K562 (cell line): ENCODE measurements at regions not wholly inside any gene's neighbourhood (a gene's known extent, or its start where the extent isn't known, plus 50 kb on each side); places are given as distances from the start of the nearest gene placed in this dataset.

Experiments used
- ATAC-seq: fragments of 200-7000 bp; cut with Tn5 transposase; 3 replicates; pipeline ENCODE4 v1.9.1; 2020; ENCODE audit warnings: moderate library complexity
- BruUV-seq: library from RNA; stranded (reverse); fragments of 400-500 nt; replicated peaks from 2 replicates; lab custom pipeline; 2021; lab: Mats Ljungman, UMichigan
- CTCF ChIA-PET: fragments of 300-600 bp; formaldehyde crosslinking; extraction: SDS; loops from one replicate; lab custom pipeline; 2021; ENCODE audit warnings: low intra/inter-chr PET ratio; lab: Yijun Ruan, JAX
- POLR2A ChIA-PET: fragments of 300-600, 350-650 bp; sonication (Branson Sonifier 250); formaldehyde crosslinking; extraction: SDS; loops from one replicate; lab custom pipeline; 2021; ENCODE audit warnings: antibody characterized with exemption, inconsistent platforms; lab: Yijun Ruan, JAX
- DNase-seq, 4 experiments: peaks; one replicate each; pipeline versions ENCODE4 v3.0.0 to v3.0.0-alpha.2; 2011 to 2018; ENCODE audit warnings: low spot score in 3 of 4, mixed read lengths in 3 of 4; ENCODE audit errors: extremely low read depth in 1 of 4
- FAIRE-seq: peaks from 2 replicates; lab custom pipeline; 2011; peaks lifted over from hg19 to GRCh38; lab: Jason Lieb, UNC
- H2AFZ ChIP-seq: 2 replicates; pipeline ENCODE4 v1.6.0; 2011; ENCODE audit warnings: low read depth, low read length, control low read depth, inconsistent platforms
- H3K27ac ChIP-seq: fragments of 200-600 bp; 3 replicates; pipeline ENCODE4 v1.8.0; 2011; ENCODE audit warnings: low read depth, mild to moderate bottlenecking, control low read depth, inconsistent platforms, low read length, moderate library complexity, mixed read lengths; ENCODE audit errors: extremely low read depth
- H3K27me3 ChIP-seq, 2 experiments: fragments of 300-600 bp in 1 of 2; 2 replicates in 1 of 2; 3 replicates in 1 of 2; pipeline versions ENCODE4 v1.6.0 to v1.8.0; 2011; ENCODE audit warnings: inconsistent platforms in 2 of 2, low read length in 2 of 2, mild to moderate bottlenecking in 1 of 2, mixed read lengths in 1 of 2, moderate library complexity in 1 of 2; ENCODE audit not compliant: control insufficient read depth in 2 of 2, insufficient read depth in 2 of 2
- H3K36me3 ChIP-seq: fragments of 300-600 bp; 3 replicates; pipeline ENCODE4 v1.8.0; 2011; ENCODE audit warnings: mild to moderate bottlenecking, low read length, inconsistent platforms; ENCODE audit not compliant: control insufficient read depth, insufficient read depth
- H3K4me1 ChIP-seq, 2 experiments: fragments of 200-600 bp in 1 of 2; replicated peaks in 1 of 2; 2 replicates in 1 of 2; 3 replicates in 1 of 2; pipeline versions ENCODE4 v1.5.1 to v1.8.0; 2011; ENCODE audit warnings: inconsistent platforms in 2 of 2, low read length in 2 of 2, mild to moderate bottlenecking in 1 of 2, mixed read lengths in 1 of 2, moderate library complexity in 1 of 2; ENCODE audit not compliant: control insufficient read depth in 2 of 2, insufficient read depth in 2 of 2
- H3K4me2 ChIP-seq: 2 replicates; pipeline ENCODE4 v1.6.1; 2011; ENCODE audit warnings: low read length, control low read depth, inconsistent platforms, mixed read lengths; ENCODE audit not compliant: insufficient read depth
- H3K4me3 ChIP-seq: fragments of 200-600 bp; sonication (generic), shearing (Covaris generic); 2 replicates; pipeline ENCODE4 v1.5.1; 2016; ENCODE audit warnings: control low read depth, inconsistent platforms
- H3K79me2 ChIP-seq: fragments of 200-600 bp; 3 replicates; pipeline ENCODE4 v1.8.0; 2011; ENCODE audit warnings: low read length, inconsistent platforms; ENCODE audit not compliant: control insufficient read depth, insufficient read depth
- H3K9ac ChIP-seq, 2 experiments: 2 replicates each; pipeline versions ENCODE4 v1.6.0 to v1.6.1; 2011; ENCODE audit warnings: low read depth in 2 of 2, low read length in 2 of 2, control low read depth in 1 of 2, inconsistent platforms in 1 of 2, mild to moderate bottlenecking in 1 of 2, mixed read lengths in 1 of 2; ENCODE audit not compliant: insufficient read depth in 1 of 2
- H3K9me1 ChIP-seq: one replicate; pipeline ENCODE4 v1.6.0; 2011; ENCODE audit warnings: inconsistent platforms, mild to moderate bottlenecking, low read length, moderate library complexity; ENCODE audit not compliant: control insufficient read depth, insufficient read depth
- H3K9me3 ChIP-seq: replicated peaks from 2 replicates; pipeline ENCODE4 v1.5.1; 2011; ENCODE audit warnings: low read depth, low read length, inconsistent platforms; ENCODE audit not compliant: control insufficient read depth, insufficient read depth
- H4K20me1 ChIP-seq: replicated peaks from 2 replicates; pipeline ENCODE4 v1.6.1; 2011; ENCODE audit warnings: low read length, inconsistent platforms, mixed read lengths; ENCODE audit not compliant: control insufficient read depth, insufficient read depth
- FOXJ3 ChIP-seq: sonication (generic); formaldehyde crosslinking; IDR thresholded peaks from 2 replicates; pipeline ENCODE4 v1.4.0; 2020; ENCODE audit warnings: mild to moderate bottlenecking, missing genetic modification reagents
- PKNOX1 ChIP-seq: fragments of 450-650 bp; IDR thresholded peaks from 2 replicates; pipeline ENCODE4 v1.6.1; 2016
- PRMT5 ChIP-seq: sonication (generic); formaldehyde crosslinking; IDR thresholded peaks from 2 replicates; pipeline ENCODE4 v1.5.0; 2020; ENCODE audit warnings: missing genetic modification reagents
- ZBTB9 ChIP-seq: fragments of 450-650 bp; formaldehyde crosslinking; IDR thresholded peaks from 2 replicates; pipeline ENCODE4 v1.4.0; 2020; ENCODE audit warnings: mild to moderate bottlenecking, moderate library complexity
- ZNF77 ChIP-seq: fragments of 250-450 bp; sonication (Bioruptor Pico); IDR thresholded peaks from 2 replicates; pipeline ENCODE4 v1.5.0; 2020
- WGBS: fragments of 100-300 bp; shearing (Covaris generic); methylation state at CpG from one replicate; pipeline ENCODE4 v1.1.6; 2016; ENCODE audit warnings: low coverage, mixed read lengths; ENCODE audit not compliant: insufficient coverage; ENCODE audit errors: missing lambda C conversion rate; 5-methylcytosine and 5-hydroxymethylcytosine counted together
- in situ Hi-C: fragments of 300-500 bp; cut with MboI; formaldehyde crosslinking; loops from 4 replicates; pipeline ENCODE4 v1.15.0; 2018; ENCODE audit warnings: inconsistent platforms, mixed read lengths
- intact Hi-C: fragments of 100-400 bp; cut with micrococcal nuclease; formaldehyde crosslinking; loops from 2 replicates; pipeline ENCODE4 v1.14.2; 2022

- no peak overlapping the region for H3K4me3 ChIP-seq
- H3K27ac ChIP-seq = no peak overlapping the region
- ATAC-seq (no peak), FAIRE-seq (no peak), DNase-seq (no peak)
- 0% methylated on average over 2 of the region's 2 CpGs for WGBS
- BruUV-seq = no TSS peak
- H3K9me3 ChIP-seq = no peaks in the 10 kb centered on the region
- H2AFZ ChIP-seq = no peak overlapping the region
- H3K4me1 ChIP-seq = no peaks in the 10 kb centered on the region
- in situ Hi-C loops = no loop called here
- POLR2A ChIA-PET = interaction anchor here (0.7 kb wide), 1 partner anchor 84 kb away, joined by 3 read pairs; no protein-coding TSS in a partner anchor
- H4K20me1 ChIP-seq = no peaks in the 10 kb centered on the region
- no peaks in the 10 kb centered on the region for H3K36me3 ChIP-seq
- CTCF ChIA-PET = no interaction called here
- intact Hi-C loops = no loop called here
- H3K9ac ChIP-seq = no peak overlapping the region
- H3K4me2 ChIP-seq = no peak overlapping the region
- no peaks in the 10 kb centered on the region for H3K27me3 ChIP-seq
- H3K79me2 ChIP-seq = no peaks in the 10 kb centered on the region
- no peaks in the 10 kb centered on the region for H3K9me1 ChIP-seq
- TF ChIP-seq ZBTB9 = no peak
- no peak for TF ChIP-seq FOXJ3 (CRISPR knock-in tag)
Observed at GRCh38 chr9:7402334-7403027, 397.1 kb downstream of the DMAC1 start.

GRCh38 chr9:7401116-7401515, 398.5 kb downstream of the DMAC1 start:
- Histone ChIP-seq H3K4me1 (no peaks in the 10 kb centered on the region), H3K79me2 (no peaks in the 10 kb centered on the region), H3K4me3 (no peak overlapping the region), H4K20me1 (no peaks in the 10 kb centered on the region), H3K9me3 (no peaks in the 10 kb centered on the region), H2AFZ (no peak overlapping the region), H3K27me3 (no peaks in the 10 kb centered on the region), H3K9me1 (no peaks in the 10 kb centered on the region), H3K4me2 (no peak overlapping the region), H3K27ac (no peak overlapping the region), H3K9ac (no peak overlapping the region), H3K36me3 (no peaks in the 10 kb centered on the region)
- ATAC-seq = no peak
- BruUV-seq = no TSS peak
- intact Hi-C loops = no loop called here
- no peak for FAIRE-seq
- in situ Hi-C loops = no loop called here
- POLR2A ChIA-PET = no interaction called here
- DNase-seq = no peak
- CTCF ChIA-PET = no interaction called here
- WGBS = 0% methylated on average over 1 of the region's 2 CpGs
- TF ChIP-seq PKNOX1 (no peak), ZNF77 (no peak), PRMT5 (CRISPR knock-in tag) (no peak)
